Posterior cingulate gyrus (tissue), 11 donors: ENCODE measurements at regions not wholly inside any gene's neighbourhood (a gene's known extent, or its start where the extent isn't known, plus 50 kb on each side); places are given as distances from the start of the nearest gene placed in this dataset.
A peak's percentile ranks its signal among the peaks of the same experiment; 100 is the strongest.

ENCODE experiments used
- DNase-seq, 10 donors: peaks; one replicate each; pipeline versions ENCODE4 v3.0.0 to v3.0.0-alpha.2; 2020 to 2021; ENCODE audit warnings: mixed read lengths in 3 of 10
- intact Hi-C: fragments of 100-400 bp; cut with DNase I; formaldehyde crosslinking; loops from one replicate; pipeline ENCODE4 v1.15.1; 2023

GRCh38 chr3:64827431-64827830, 139.6 kb upstream of the ADAMTS9 start:
- intact Hi-C loops = no loop called here
- DNase-seq = no peak

- intact Hi-C loops = no loop called here
- no peak for DNase-seq
These were observed 139.2 kb upstream of the ADAMTS9 start for GRCh38 chr3:64827019-64827418.

- DNase-seq = no peak
- intact Hi-C loops = no loop called here
These were observed 137.8 kb upstream of the ADAMTS9 start for GRCh38 chr3:64825404-64826120.

- DNase-seq = no peak
- intact Hi-C loops = no loop called here
These were observed 136.7 kb upstream of the ADAMTS9 start for GRCh38 chr3:64824394-64824909.

GRCh38 chr3:64818196-64818595, 130.4 kb upstream of the ADAMTS9 start:
- DNase-seq = no peak
- intact Hi-C loops = no loop called here

- intact Hi-C loops = no loop called here
These were observed 128.6 kb upstream of the ADAMTS9 start for GRCh38 chr3:64816355-64816754.

GRCh38 chr3:64815789-64816188, 128.0 kb upstream of the ADAMTS9 start:
- DNase-seq = peak in 4 of 10 donors; percentile 14 to 84 (median 74)
- intact Hi-C loops = no loop called here

More at GRCh38 chr3:64816355-64816754, 128.6 kb upstream of the ADAMTS9 start:
- DNase-seq = no peak

GRCh38 chr3:64815195-64815631, 127.4 kb upstream of the ADAMTS9 start:
- no peak for DNase-seq
- intact Hi-C loops = no loop called here

GRCh38 chr3:64814351-64814750, 126.6 kb upstream of the ADAMTS9 start:
- intact Hi-C loops = no loop called here
- DNase-seq = no peak

- no peak for DNase-seq
- intact Hi-C loops = no loop called here
These were observed 125.5 kb upstream of the ADAMTS9 start for GRCh38 chr3:64813326-64813725.

- DNase-seq = no peak
- intact Hi-C loops = no loop called here
These were observed 121.3 kb upstream of the ADAMTS9 start for GRCh38 chr3:64809086-64809485.

- intact Hi-C loops = no loop called here
- no peak for DNase-seq
These were observed 120.3 kb upstream of the ADAMTS9 start for GRCh38 chr3:64808061-64808460.

GRCh38 chr3:64806668-64807605, 119.1 kb upstream of the ADAMTS9 start:
- intact Hi-C loops = no loop called here
- DNase-seq = no peak

- intact Hi-C loops = no loop called here
- DNase-seq = no peak
These were observed 118.2 kb upstream of the ADAMTS9 start for GRCh38 chr3:64805978-64806377.

GRCh38 chr3:64805248-64805647, 117.4 kb upstream of the ADAMTS9 start:
- no peak for DNase-seq
- intact Hi-C loops = no loop called here

- intact Hi-C loops = no loop called here
- DNase-seq = no peak
These were observed 115.7 kb upstream of the ADAMTS9 start for GRCh38 chr3:64803469-64803868.

- intact Hi-C loops = no loop called here
- DNase-seq = no peak
These were observed 114.7 kb upstream of the ADAMTS9 start for GRCh38 chr3:64802460-64802859.

GRCh38 chr3:64801856-64802255, 114.1 kb upstream of the ADAMTS9 start:
- intact Hi-C loops = no loop called here
- no peak for DNase-seq

GRCh38 chr3:64799606-64800005, 111.8 kb upstream of the ADAMTS9 start:
- no peak for DNase-seq
- intact Hi-C loops = no loop called here

- intact Hi-C loops = no loop called here
- no peak for DNase-seq
These were observed 110.5 kb upstream of the ADAMTS9 start for GRCh38 chr3:64798316-64798715.

- intact Hi-C loops = no loop called here
- no peak for DNase-seq
These were observed 109.0 kb upstream of the ADAMTS9 start for GRCh38 chr3:64796607-64797399.
